Muscle layer of duodenum (tissue), 2 donors: ENCODE measurements at regions not wholly inside any gene's neighbourhood (a gene's known extent, or its start where the extent isn't known, plus 50 kb on each side); places are given as distances from the start of the nearest gene placed in this dataset.

ENCODE experiments used
- H3K27ac ChIP-seq: one replicate; pipeline ENCODE4 v1.7.0; 2013; ENCODE audit warnings: mild to moderate bottlenecking, low read length
- H3K27me3 ChIP-seq: one replicate; pipeline ENCODE4 v1.7.0; 2013; ENCODE audit warnings: low read depth, mild to moderate bottlenecking, control low read depth, low read length
- H3K36me3 ChIP-seq, 2 donors: one replicate each; pipeline ENCODE4 v1.7.0; 2013; ENCODE audit warnings: low read length in 2 of 2, control low read depth in 1 of 2, mild to moderate bottlenecking in 1 of 2; ENCODE audit not compliant: insufficient read depth in 2 of 2, control insufficient read depth in 1 of 2
- H3K4me1 ChIP-seq, 2 donors: one replicate each; pipeline ENCODE4 v1.7.0; 2013; ENCODE audit warnings: low read length in 2 of 2, mild to moderate bottlenecking in 2 of 2, control low read depth in 1 of 2, moderate library complexity in 1 of 2; ENCODE audit not compliant: insufficient read depth in 2 of 2, control insufficient read depth in 1 of 2
- H3K4me3 ChIP-seq, 2 donors: one replicate each; pipeline ENCODE4 v1.7.0; 2013; ENCODE audit warnings: low read length in 2 of 2, low read depth in 1 of 2, mild to moderate bottlenecking in 1 of 2
- H3K9me3 ChIP-seq, 2 donors: one replicate each; pipeline ENCODE4 v1.7.0; 2013; ENCODE audit warnings: low read length in 2 of 2, control low read depth in 1 of 2, mild to moderate bottlenecking in 1 of 2; ENCODE audit not compliant: control insufficient read depth in 1 of 2
- donor health status: healthy.

DNA sequence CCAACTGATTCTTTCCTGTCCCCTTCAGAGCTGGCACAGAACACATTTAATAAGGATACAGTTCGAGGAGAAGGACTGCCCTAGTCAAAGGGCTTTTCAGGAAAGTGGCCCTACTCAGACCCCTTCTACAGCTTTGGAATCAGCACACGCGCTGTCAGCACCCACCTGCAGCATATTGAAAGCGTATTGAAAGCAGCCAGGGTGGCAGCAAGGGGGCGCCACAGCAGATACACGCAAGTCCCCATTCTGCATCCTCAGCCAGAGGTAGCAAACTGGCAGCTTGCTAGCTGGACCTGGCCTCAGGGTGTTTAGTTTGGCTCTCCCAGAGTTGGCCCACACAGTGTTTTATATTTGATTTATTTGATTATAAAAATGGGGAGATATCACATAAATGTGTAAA is 101.0 kb upstream of the NT5C1B start:
- H3K27me3 ChIP-seq, result no peaks in the 10 kb centered on the region
- no peaks in the 10 kb centered on the region for H3K4me1 ChIP-seq
- no peaks in the 10 kb centered on the region for H3K9me3 ChIP-seq
- H3K36me3 ChIP-seq, result no peaks in the 10 kb centered on the region
- H3K27ac ChIP-seq, result no peak overlapping the region
- no peak overlapping the region for H3K4me3 ChIP-seq

DNA sequence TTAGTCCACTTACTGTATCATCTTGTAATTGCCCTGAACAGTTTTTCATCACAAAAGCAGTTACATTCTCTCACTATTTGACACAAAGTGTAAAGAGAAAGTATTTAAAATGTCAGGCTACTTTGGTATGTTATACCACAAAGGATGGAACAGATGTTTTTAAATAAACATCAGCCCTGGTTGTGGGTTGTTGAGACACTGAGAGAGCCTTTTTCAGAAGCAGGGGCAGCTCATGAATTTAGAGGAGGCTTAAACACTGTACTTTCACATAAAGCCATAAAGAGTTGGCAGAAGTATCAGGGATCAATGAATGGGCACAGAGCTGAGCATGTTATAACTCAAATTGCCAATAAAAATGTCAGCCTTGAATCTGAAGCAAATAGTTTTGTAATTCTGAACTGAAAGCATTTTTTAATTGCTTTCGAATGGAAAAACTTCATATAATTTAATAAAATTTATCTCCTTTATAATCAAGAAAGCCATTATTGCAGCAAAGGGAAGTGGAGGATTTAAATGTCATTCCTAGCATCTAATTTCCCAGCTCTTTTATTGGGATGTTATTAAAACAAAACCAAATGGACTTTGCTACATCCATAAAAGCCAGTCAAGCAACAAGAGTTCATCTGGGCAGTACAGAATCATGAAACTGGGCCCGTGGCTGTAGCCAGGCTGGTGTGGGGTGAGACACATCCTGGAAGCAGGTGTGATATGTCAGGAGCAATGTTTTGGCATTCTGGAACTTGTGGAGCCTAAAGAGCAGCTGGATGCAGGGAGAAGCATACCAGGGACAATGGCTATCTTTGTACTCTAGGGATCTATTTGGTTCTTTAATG is 95.1 kb upstream of the NT5C1B start:
- no peaks in the 10 kb centered on the region for H3K36me3 ChIP-seq
- H3K4me3 ChIP-seq, result no peak overlapping the region
- H3K9me3 ChIP-seq, result no peaks in the 10 kb centered on the region
- H3K4me1 ChIP-seq, result no peaks in the 10 kb centered on the region
- no peak overlapping the region for H3K27ac ChIP-seq
- H3K27me3 ChIP-seq, result no peaks in the 10 kb centered on the region

DNA sequence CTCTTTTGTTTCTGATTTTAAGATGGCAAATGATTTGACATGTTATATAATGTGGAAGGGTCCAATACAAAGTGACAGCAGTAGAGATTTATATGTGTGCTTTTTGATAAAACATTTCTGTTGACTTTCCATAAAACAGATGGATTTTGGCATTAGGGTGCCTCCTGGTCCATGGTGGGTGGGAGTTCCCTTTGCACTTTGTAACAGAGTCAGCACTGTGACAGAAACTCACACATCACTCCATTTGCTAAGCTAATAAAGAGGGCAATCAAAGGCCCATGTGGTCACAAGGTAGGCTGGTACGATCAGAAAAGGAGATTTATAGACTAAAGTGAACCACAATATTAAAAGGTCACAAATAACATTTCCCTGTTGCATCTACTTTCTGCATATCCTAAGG is 93.3 kb upstream of the NT5C1B start:
- H3K4me3 ChIP-seq, result no peak overlapping the region
- no peaks in the 10 kb centered on the region for H3K9me3 ChIP-seq
- H3K27ac ChIP-seq, result no peak overlapping the region
- no peaks in the 10 kb centered on the region for H3K27me3 ChIP-seq
- H3K36me3 ChIP-seq, result no peaks in the 10 kb centered on the region
- H3K4me1 ChIP-seq, result no peaks in the 10 kb centered on the region

DNA sequence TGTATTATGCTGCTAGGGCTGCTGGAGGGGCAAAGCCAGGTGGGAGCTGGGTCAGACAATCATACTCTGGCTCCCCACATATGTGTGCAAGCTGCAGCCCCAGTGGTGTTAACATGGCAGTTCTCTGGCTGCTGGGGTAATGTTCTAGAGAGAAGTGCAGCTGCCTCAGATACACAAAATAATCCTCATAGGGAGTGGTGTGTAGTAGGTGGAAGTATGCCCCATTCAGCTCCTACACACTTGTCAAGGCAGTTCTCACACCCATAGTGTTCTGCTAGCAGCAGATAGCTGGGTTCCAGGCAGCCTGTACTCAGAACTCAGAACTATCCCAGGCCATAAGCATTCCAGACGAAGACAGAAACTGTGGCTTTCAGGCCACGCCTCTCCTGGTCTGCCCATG is 87.9 kb upstream of the NT5C1B start:
- Histone ChIP-seq H3K9me3 (peaks cover 0 to 13% of the 10 kb centered on the region in 2 donors), H3K36me3 (no peaks in the 10 kb centered on the region), H3K27me3 (no peaks in the 10 kb centered on the region), H3K4me3 (no peak overlapping the region), H3K27ac (no peak overlapping the region), H3K4me1 (no peaks in the 10 kb centered on the region)

DNA sequence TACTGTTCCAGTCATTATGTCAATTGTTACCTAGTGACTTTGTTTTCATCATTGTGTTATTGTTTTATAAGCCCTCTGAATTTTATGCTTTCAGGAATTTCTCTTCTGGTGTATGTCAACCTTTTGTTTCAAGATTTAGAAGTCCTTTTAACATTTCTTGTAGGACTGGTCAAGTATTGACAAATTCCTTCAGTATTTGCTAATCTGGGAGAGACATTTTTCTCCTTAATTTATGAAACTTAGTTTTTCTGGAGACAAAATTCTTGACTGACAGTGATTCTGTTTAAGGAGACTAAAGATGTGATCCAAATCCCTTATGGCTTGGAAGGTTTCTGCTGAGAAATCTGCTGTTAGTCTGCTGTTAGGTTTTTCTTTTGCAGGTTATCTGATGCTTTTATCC is 84.9 kb upstream of the NT5C1B start:
- Histone ChIP-seq H3K4me3 (no peak overlapping the region), H3K9me3 (peaks cover 0 to 13% of the 10 kb centered on the region in 2 donors), H3K27ac (no peak overlapping the region), H3K36me3 (no peaks in the 10 kb centered on the region), H3K4me1 (no peaks in the 10 kb centered on the region), H3K27me3 (no peaks in the 10 kb centered on the region)

DNA sequence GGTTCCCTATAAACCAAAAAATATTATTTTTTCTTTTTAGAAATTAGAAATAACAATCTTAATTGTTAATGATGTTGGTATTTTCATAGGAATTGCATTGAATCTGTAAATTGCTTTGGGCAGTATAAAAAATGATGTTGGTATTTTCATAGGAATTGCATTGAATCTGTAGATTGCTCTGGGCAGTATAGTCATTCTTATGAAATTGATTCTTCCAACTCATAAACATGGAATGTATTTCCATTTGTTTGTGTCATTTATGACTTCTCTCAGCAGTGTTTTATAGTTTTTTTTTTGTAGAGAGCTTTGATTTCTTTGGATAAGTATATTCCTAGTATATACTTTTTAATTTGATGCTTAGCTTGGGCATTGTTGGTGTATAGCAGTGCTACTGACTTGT is 82.0 kb upstream of the NT5C1B start:
- Histone ChIP-seq H3K4me1 (no peaks in the 10 kb centered on the region), H3K27me3 (no peaks in the 10 kb centered on the region), H3K4me3 (no peak overlapping the region)

DNA sequence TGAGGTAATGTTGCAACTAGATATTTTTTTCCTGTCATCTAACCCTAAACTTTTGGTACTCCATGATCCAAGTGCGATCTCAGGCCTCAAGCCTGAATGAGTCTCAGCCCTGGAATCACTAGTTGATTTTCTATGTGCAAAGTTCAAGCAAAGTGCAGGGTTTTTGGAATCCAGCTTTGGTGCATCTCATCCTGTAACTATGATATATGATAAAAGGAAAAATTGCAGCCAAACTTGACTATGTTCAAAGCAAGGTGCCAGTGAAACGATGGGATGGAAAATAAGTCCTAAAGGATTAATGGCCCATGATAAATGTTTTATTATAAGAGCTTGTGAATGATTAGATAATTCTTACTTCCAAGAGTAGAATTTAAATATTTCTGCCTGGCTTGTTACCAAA is 78.9 kb upstream of the NT5C1B start:
- H3K4me3 ChIP-seq, result no peak overlapping the region
- no peaks in the 10 kb centered on the region for H3K27me3 ChIP-seq
- H3K36me3 ChIP-seq, result no peaks in the 10 kb centered on the region
- no peak overlapping the region for H3K27ac ChIP-seq
- H3K4me1 ChIP-seq, result no peaks in the 10 kb centered on the region
- H3K9me3 ChIP-seq, result no peaks in the 10 kb centered on the region

More for the DNA sequence above, 82.0 kb upstream of the NT5C1B start:
- Histone ChIP-seq H3K27ac (no peak overlapping the region), H3K9me3 (peaks cover 0 to 13% of the 10 kb centered on the region in 2 donors), H3K36me3 (no peaks in the 10 kb centered on the region)

- H3K27me3 ChIP-seq, result no peaks in the 10 kb centered on the region
- no peak overlapping the region for H3K27ac ChIP-seq
- no peaks in the 10 kb centered on the region for H3K36me3 ChIP-seq
- H3K4me3 ChIP-seq, result no peak overlapping the region
- no peaks in the 10 kb centered on the region for H3K9me3 ChIP-seq
- no peaks in the 10 kb centered on the region for H3K4me1 ChIP-seq
These were observed 75.1 kb upstream of the NT5C1B start for GRCh38 chr2:18664421-18664820.

DNA sequence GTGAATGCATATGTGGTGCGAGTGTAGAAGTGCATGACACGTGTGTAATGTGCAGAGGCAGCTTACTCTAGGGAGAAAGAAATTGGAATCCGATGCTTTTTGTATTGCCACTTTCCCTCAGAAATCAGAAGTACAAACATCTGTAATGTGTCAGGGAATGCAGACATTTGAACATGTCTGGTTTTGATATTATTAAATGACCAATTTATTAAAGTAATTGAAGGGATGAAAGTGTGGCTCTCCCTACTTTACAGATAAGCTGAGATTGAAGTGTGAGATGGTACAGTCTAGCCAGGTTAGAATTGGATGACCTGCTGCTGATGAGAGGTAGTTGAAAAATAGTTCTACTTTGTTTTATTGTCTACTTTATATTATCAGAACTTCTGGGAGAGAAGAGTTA is 74.5 kb upstream of the NT5C1B start:
- Histone ChIP-seq H3K36me3 (no peaks in the 10 kb centered on the region), H3K9me3 (no peaks in the 10 kb centered on the region), H3K27ac (no peak overlapping the region), H3K4me3 (no peak overlapping the region), H3K27me3 (no peaks in the 10 kb centered on the region), H3K4me1 (no peaks in the 10 kb centered on the region)

DNA sequence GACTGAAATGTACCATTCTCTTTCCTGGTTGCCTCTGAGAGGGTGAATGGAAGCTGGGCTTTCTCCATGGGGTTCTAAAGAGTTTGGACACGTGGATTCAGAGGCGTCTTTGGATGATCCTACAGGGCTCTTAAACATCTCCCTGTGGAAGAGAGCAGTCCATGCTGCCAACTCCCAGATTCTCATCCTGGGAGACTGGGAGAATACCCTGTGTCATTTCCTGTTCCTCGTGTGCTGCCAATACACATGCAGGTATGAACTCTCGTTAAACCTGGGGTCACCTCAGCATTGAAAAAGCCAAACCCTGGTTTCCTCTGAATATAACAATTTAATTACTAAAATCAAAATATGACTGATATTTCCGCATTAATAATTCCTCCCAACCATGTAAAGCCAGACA is 73.3 kb upstream of the NT5C1B start:
- Histone ChIP-seq H3K36me3 (no peaks in the 10 kb centered on the region), H3K27ac (no peak overlapping the region), H3K9me3 (no peaks in the 10 kb centered on the region), H3K27me3 (no peaks in the 10 kb centered on the region), H3K4me3 (no peak overlapping the region), H3K4me1 (no peaks in the 10 kb centered on the region)

- Histone ChIP-seq H3K36me3 (no peaks in the 10 kb centered on the region), H3K27ac (no peak overlapping the region)
These were observed 70.5 kb upstream of the NT5C1B start for GRCh38 chr2:18659915-18660314.

GRCh38 chr2:18656048-18656447 is 66.7 kb upstream of the NT5C1B start:
- H3K36me3 ChIP-seq, result no peaks in the 10 kb centered on the region
- H3K27me3 ChIP-seq, result no peaks in the 10 kb centered on the region

More at GRCh38 chr2:18659915-18660314, 70.5 kb upstream of the NT5C1B start:
- Histone ChIP-seq H3K4me1 (no peaks in the 10 kb centered on the region), H3K27me3 (no peaks in the 10 kb centered on the region), H3K4me3 (no peak overlapping the region), H3K9me3 (no peaks in the 10 kb centered on the region)

More at GRCh38 chr2:18656048-18656447, 66.7 kb upstream of the NT5C1B start:
- H3K27ac ChIP-seq, result no peak overlapping the region
- H3K9me3 ChIP-seq, result no peaks in the 10 kb centered on the region
- H3K4me3 ChIP-seq, result no peak overlapping the region
- H3K4me1 ChIP-seq, result no peaks in the 10 kb centered on the region
